ENCODE measurements at regions not wholly inside any gene's neighbourhood (a gene's known extent, or its start where the extent isn't known, plus 50 kb on each side); places are given as distances from the start of the nearest gene placed in this dataset.

- Histone ChIP-seq H3K79me2 (ENCODE audit: control insufficient read depth, insufficient read depth, low read length, poor library complexity) (no peaks in the 10 kb centered on the region), H3K79me1 (ENCODE audit: low read length) (no peaks in the 10 kb centered on the region), H3K4me1 (ENCODE audit: control insufficient read depth in 1 of 2, insufficient read depth in 2 of 2, low read length in 2 of 2) (no peaks in the 10 kb centered on the region), H2BK5ac (ENCODE audit: low read depth, low read length, poor library complexity) (no peak overlapping the region), H3K27me3 (ENCODE audit: insufficient read depth, low read length) (no peaks in the 10 kb centered on the region), H3K4me3 (ENCODE audit: low read depth, low read length) (no peak overlapping the region), H3K14ac (ENCODE audit: low read length) (no peak overlapping the region), H2BK12ac (ENCODE audit: low read length) (no peak overlapping the region), H3K23ac (ENCODE audit: low read length) (no peak overlapping the region), H3K9me3 (ENCODE audit: insufficient read depth, low read depth, low read length) (no peaks in the 10 kb centered on the region), H3K4me2 (ENCODE audit: low read length) (no peak overlapping the region), H3K27ac (ENCODE audit: low read depth, low read length) (no peak overlapping the region), H3K9ac (ENCODE audit: low read length) (no peak overlapping the region), H2BK120ac (ENCODE audit: insufficient read depth, low read length, poor library complexity) (no peak overlapping the region), H4K91ac (ENCODE audit: low read depth, low read length) (no peak overlapping the region), H2AK5ac (ENCODE audit: low read length) (no peak overlapping the region), H3K36me3 (ENCODE audit: control insufficient read depth in 1 of 2, insufficient read depth in 2 of 2, low read length in 2 of 2) (no peaks in the 10 kb centered on the region), H4K12ac (ENCODE audit: low read depth, low read length) (no peak overlapping the region), H4K8ac (ENCODE audit: low read depth, low read length) (no peak overlapping the region), H2AFZ (ENCODE audit: insufficient read depth, low read length, poor library complexity) (no peak overlapping the region), H3K4ac (ENCODE audit: low read depth, low read length) (no peak overlapping the region), H3K18ac (ENCODE audit: low read length) (no peak overlapping the region)
- DNase-seq: no peak
- whole genome bisulfite sequencing (ENCODE audit: extremely low coverage, insufficient coverage, insufficient read length): no CpG with 5 or more reads among the region's 1 CpG
These were observed 313.1 kb upstream of the PIK3R1 start for GRCh38 chr5:67902497-67902830.

DNA sequence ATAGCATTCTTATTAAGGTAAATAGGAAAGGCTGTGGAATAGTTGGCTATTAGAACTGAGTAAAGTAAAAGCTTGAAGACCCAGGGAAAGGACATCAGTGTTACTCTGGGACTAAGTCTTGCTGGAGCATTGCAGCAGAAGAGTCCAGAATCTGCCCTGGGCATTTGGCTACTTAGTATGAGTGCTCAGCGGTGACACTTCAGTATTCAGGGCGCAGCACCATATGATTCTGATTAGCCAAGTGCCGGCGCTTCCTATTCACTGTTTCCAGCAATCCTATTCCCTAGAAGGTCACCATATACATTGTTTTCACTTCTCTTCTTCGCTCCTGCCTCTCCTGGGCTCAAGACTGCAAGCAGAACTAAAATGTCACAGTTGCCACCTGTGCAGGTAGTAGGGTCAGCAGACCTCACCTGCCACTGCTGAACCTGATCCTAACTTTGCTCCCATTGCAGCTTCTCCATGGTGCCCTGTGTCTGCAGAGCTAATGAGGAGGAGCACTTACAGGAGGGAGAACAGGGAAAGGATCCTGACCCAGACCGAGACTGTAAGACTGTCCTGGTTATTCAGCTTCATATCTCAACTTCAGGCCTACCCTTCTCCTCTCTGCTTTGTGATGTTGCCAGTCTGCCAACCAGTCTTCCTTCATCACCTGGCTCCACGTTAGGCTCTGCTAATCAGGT is 313.6 kb upstream of the PIK3R1 start:
- no peak overlapping the region for H3K4me3 ChIP-seq (ENCODE audit: low read depth, low read length)
- no peak overlapping the region for H3K27ac ChIP-seq (ENCODE audit: low read depth, low read length)
- no peak overlapping the region for H4K91ac ChIP-seq (ENCODE audit: low read depth, low read length)
- no CpG with 5 or more reads among the region's 7 CpGs for WGBS (ENCODE audit: extremely low coverage, insufficient coverage, insufficient read length)
- H3K18ac ChIP-seq (ENCODE audit: low read length): no peak overlapping the region
- no peaks in the 10 kb centered on the region for H3K79me2 ChIP-seq (ENCODE audit: control insufficient read depth, insufficient read depth, low read length, poor library complexity)
- H3K27me3 ChIP-seq (ENCODE audit: insufficient read depth, low read length): no peaks in the 10 kb centered on the region
- no peak overlapping the region for H3K23ac ChIP-seq (ENCODE audit: low read length)
- DNase-seq: no peak
- H3K79me1 ChIP-seq (ENCODE audit: low read length): no peaks in the 10 kb centered on the region
- no peak overlapping the region for H3K9ac ChIP-seq (ENCODE audit: low read length)
- no peaks in the 10 kb centered on the region for H3K4me1 ChIP-seq (ENCODE audit: control insufficient read depth in 1 of 2, insufficient read depth in 2 of 2, low read length in 2 of 2)
- H3K14ac ChIP-seq (ENCODE audit: low read length): no peak overlapping the region
- no peak overlapping the region for H3K4me2 ChIP-seq (ENCODE audit: low read length)
- no peaks in the 10 kb centered on the region for H3K9me3 ChIP-seq (ENCODE audit: insufficient read depth, low read depth, low read length)
- H2BK12ac ChIP-seq (ENCODE audit: low read length): no peak overlapping the region
- H3K36me3 ChIP-seq (ENCODE audit: control insufficient read depth in 1 of 2, insufficient read depth in 2 of 2, low read length in 2 of 2): no peaks in the 10 kb centered on the region
- no peak overlapping the region for H4K12ac ChIP-seq (ENCODE audit: low read depth, low read length)
- no peak overlapping the region for H2BK120ac ChIP-seq (ENCODE audit: insufficient read depth, low read length, poor library complexity)
- H2AFZ ChIP-seq (ENCODE audit: insufficient read depth, low read length, poor library complexity): no peak overlapping the region
- no peak overlapping the region for H2BK5ac ChIP-seq (ENCODE audit: low read depth, low read length, poor library complexity)
- no peak overlapping the region for H3K4ac ChIP-seq (ENCODE audit: low read depth, low read length)
- H2AK5ac ChIP-seq (ENCODE audit: low read length): no peak overlapping the region
- no peak overlapping the region for H4K8ac ChIP-seq (ENCODE audit: low read depth, low read length)

- H3K79me2 ChIP-seq (ENCODE audit: control insufficient read depth, insufficient read depth, low read length, poor library complexity): no peaks in the 10 kb centered on the region
- H3K18ac ChIP-seq (ENCODE audit: low read length): no peak overlapping the region
- H3K4ac ChIP-seq (ENCODE audit: low read depth, low read length): no peak overlapping the region
- H3K79me1 ChIP-seq (ENCODE audit: low read length): no peaks in the 10 kb centered on the region
- H3K27me3 ChIP-seq (ENCODE audit: insufficient read depth, low read length): no peaks in the 10 kb centered on the region
- H3K9ac ChIP-seq (ENCODE audit: low read length): no peak overlapping the region
- H3K14ac ChIP-seq (ENCODE audit: low read length): no peak overlapping the region
- no peaks in the 10 kb centered on the region for H3K36me3 ChIP-seq (ENCODE audit: control insufficient read depth in 1 of 2, insufficient read depth in 2 of 2, low read length in 2 of 2)
- H3K27ac ChIP-seq (ENCODE audit: low read depth, low read length): no peak overlapping the region
- no peaks in the 10 kb centered on the region for H3K4me1 ChIP-seq (ENCODE audit: control insufficient read depth in 1 of 2, insufficient read depth in 2 of 2, low read length in 2 of 2)
- no peaks in the 10 kb centered on the region for H3K9me3 ChIP-seq (ENCODE audit: insufficient read depth, low read depth, low read length)
- H2BK5ac ChIP-seq (ENCODE audit: low read depth, low read length, poor library complexity): no peak overlapping the region
- no peak overlapping the region for H4K8ac ChIP-seq (ENCODE audit: low read depth, low read length)
- H3K4me2 ChIP-seq (ENCODE audit: low read length): no peak overlapping the region
- DNase-seq: no peak
- no peak overlapping the region for H2AK5ac ChIP-seq (ENCODE audit: low read length)
- H2BK12ac ChIP-seq (ENCODE audit: low read length): no peak overlapping the region
- no CpG with 5 or more reads among the region's 6 CpGs for WGBS (ENCODE audit: extremely low coverage, insufficient coverage, insufficient read length)
- no peak overlapping the region for H3K4me3 ChIP-seq (ENCODE audit: low read depth, low read length)
- H4K91ac ChIP-seq (ENCODE audit: low read depth, low read length): no peak overlapping the region
- no peak overlapping the region for H2AFZ ChIP-seq (ENCODE audit: insufficient read depth, low read length, poor library complexity)
- H4K12ac ChIP-seq (ENCODE audit: low read depth, low read length): no peak overlapping the region
- no peak overlapping the region for H3K23ac ChIP-seq (ENCODE audit: low read length)
- H2BK120ac ChIP-seq (ENCODE audit: insufficient read depth, low read length, poor library complexity): no peak overlapping the region
These were observed 315.0 kb upstream of the PIK3R1 start for GRCh38 chr5:67900514-67900913.

DNA sequence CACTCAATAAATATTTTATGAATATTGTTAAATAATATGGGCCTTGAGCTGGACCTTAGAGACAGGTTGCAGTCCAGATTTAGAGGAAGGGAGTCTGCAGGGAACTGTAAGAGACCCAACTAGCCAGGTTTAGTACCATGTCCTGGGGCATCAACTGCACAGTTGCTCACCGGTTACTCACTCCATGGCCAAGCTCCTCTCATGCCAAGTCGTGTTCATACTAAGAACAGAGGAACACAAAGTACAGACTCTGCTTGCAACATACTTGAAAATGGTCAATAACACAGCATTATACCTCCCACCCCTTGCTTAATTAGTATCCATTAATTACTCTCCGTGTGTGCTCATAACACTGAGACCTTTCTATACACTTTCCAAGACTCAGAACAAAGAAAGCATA is 317.6 kb upstream of the PIK3R1 start:
- Histone ChIP-seq H3K18ac (ENCODE audit: low read length) (no peak overlapping the region), H3K23ac (ENCODE audit: low read length) (no peak overlapping the region), H3K4me2 (ENCODE audit: low read length) (no peak overlapping the region), H2BK12ac (ENCODE audit: low read length) (no peak overlapping the region), H2BK120ac (ENCODE audit: insufficient read depth, low read length, poor library complexity) (no peak overlapping the region), H3K4me1 (ENCODE audit: control insufficient read depth in 1 of 2, insufficient read depth in 2 of 2, low read length in 2 of 2) (no peaks in the 10 kb centered on the region), H3K4me3 (ENCODE audit: low read depth, low read length) (no peak overlapping the region), H4K12ac (ENCODE audit: low read depth, low read length) (no peak overlapping the region), H3K36me3 (ENCODE audit: control insufficient read depth in 1 of 2, insufficient read depth in 2 of 2, low read length in 2 of 2) (no peaks in the 10 kb centered on the region), H3K79me2 (ENCODE audit: control insufficient read depth, insufficient read depth, low read length, poor library complexity) (no peaks in the 10 kb centered on the region), H2AK5ac (ENCODE audit: low read length) (no peak overlapping the region), H3K9ac (ENCODE audit: low read length) (no peak overlapping the region), H2AFZ (ENCODE audit: insufficient read depth, low read length, poor library complexity) (no peak overlapping the region), H3K14ac (ENCODE audit: low read length) (no peak overlapping the region), H3K9me3 (ENCODE audit: insufficient read depth, low read depth, low read length) (no peaks in the 10 kb centered on the region), H3K27me3 (ENCODE audit: insufficient read depth, low read length) (no peaks in the 10 kb centered on the region), H2BK5ac (ENCODE audit: low read depth, low read length, poor library complexity) (no peak overlapping the region), H4K91ac (ENCODE audit: low read depth, low read length) (no peak overlapping the region), H4K8ac (ENCODE audit: low read depth, low read length) (no peak overlapping the region), H3K4ac (ENCODE audit: low read depth, low read length) (no peak overlapping the region), H3K27ac (ENCODE audit: low read depth, low read length) (no peak overlapping the region), H3K79me1 (ENCODE audit: low read length) (no peaks in the 10 kb centered on the region)
- WGBS (ENCODE audit: extremely low coverage, insufficient coverage, insufficient read length): no CpG with 5 or more reads among the region's 3 CpGs
- DNase-seq: no peak
